OCI-LY7 (cell line): ENCODE measurements at regions not wholly inside any gene's neighbourhood (a gene's known extent, or its start where the extent isn't known, plus 50 kb on each side); places are given as distances from the start of the nearest gene placed in this dataset.

ENCODE experiments used
- BruUV-seq: library from RNA; stranded (reverse); fragments of 400-500 nt; replicated peaks from 2 replicates; lab custom pipeline; 2021; lab: Mats Ljungman, UMichigan
- CTCF ChIA-PET: fragments of 300-600 bp; sonication (Branson Sonifier 250); formaldehyde crosslinking; loops from one replicate; lab custom pipeline; 2022; ENCODE audit warnings: antibody characterized with exemption; ENCODE audit not compliant: unreplicated experiment; lab: Charles Lee
- POLR2A ChIA-PET: fragments of 300-600 bp; sonication (Branson Sonifier 250); formaldehyde crosslinking; loops from one replicate; lab custom pipeline; 2022; ENCODE audit warnings: antibody characterized with exemption; lab: Charles Lee
- DNase-seq: peaks from one replicate; pipeline ENCODE4 v3.0.0-alpha.2; 2015; ENCODE audit warnings: low spot score
- H2AFZ ChIP-seq: fragments of 200-600 bp; sonication (generic), shearing (Covaris generic); 2 replicates; pipeline ENCODE4 v1.6.1; 2014; ENCODE audit warnings: mild to moderate bottlenecking, antibody characterized with exemption, low read length, moderate library complexity
- H3K27ac ChIP-seq: fragments of 200-600 bp; sonication (generic); 2 replicates; pipeline ENCODE4 v1.5.1; 2014; ENCODE audit warnings: mixed run types, low read depth, mild to moderate bottlenecking, moderate library complexity, low read length, inconsistent platforms; ENCODE audit not compliant: poor library complexity, severe bottlenecking
- H3K36me3 ChIP-seq: fragments of 200-600 bp; sonication (generic); 2 replicates; pipeline ENCODE4 v1.6.1; 2014; ENCODE audit warnings: mild to moderate bottlenecking, antibody characterized with exemption, low read length, moderate library complexity, mixed read lengths; ENCODE audit not compliant: insufficient read depth
- H3K4me1 ChIP-seq: fragments of 200-600 bp; sonication (generic); 2 replicates; pipeline ENCODE4 v1.5.1; 2014; ENCODE audit warnings: mild to moderate bottlenecking, low read length; ENCODE audit not compliant: insufficient read depth, poor library complexity, severe bottlenecking
- H3K4me2 ChIP-seq: fragments of 200-600 bp; sonication (generic); 2 replicates; pipeline ENCODE4 v1.6.1; 2014; ENCODE audit warnings: mild to moderate bottlenecking, low read length
- H3K4me3 ChIP-seq: fragments of 200-600 bp; sonication (generic); 2 replicates; pipeline ENCODE4 v1.5.1; 2014; ENCODE audit warnings: mild to moderate bottlenecking, low read depth, low read length; ENCODE audit not compliant: poor library complexity, severe bottlenecking
- H3K79me2 ChIP-seq: fragments of 200-600 bp; sonication (generic); 2 replicates; pipeline ENCODE4 v1.6.1; 2016; ENCODE audit warnings: low read depth, mild to moderate bottlenecking, low read length, moderate library complexity, mixed read lengths; ENCODE audit not compliant: insufficient read depth
- H3K9me2 ChIP-seq: fragments of 200-600 bp; sonication (generic); 2 replicates; pipeline ENCODE4 v1.6.1; 2016; ENCODE audit warnings: mild to moderate bottlenecking, low read length, mixed read lengths; ENCODE audit not compliant: insufficient read depth
- H3K9me3 ChIP-seq: fragments of 200-600 bp; sonication (generic); 2 replicates; pipeline ENCODE4 v1.6.1; 2014; ENCODE audit warnings: mild to moderate bottlenecking, mixed run types, low read length, mixed read lengths
- H4K20me1 ChIP-seq: fragments of 200-600 bp; sonication (generic); 2 replicates; pipeline ENCODE4 v1.6.1; 2014; ENCODE audit warnings: mild to moderate bottlenecking, antibody characterized with exemption, low read length, moderate library complexity, mixed read lengths; ENCODE audit not compliant: insufficient read depth
- EZH2phosphoT487 ChIP-seq: fragments of 200-600 bp; sonication (generic); IDR thresholded peaks from 2 replicates; pipeline ENCODE4 v1.6.1; 2018; ENCODE audit warnings: low read depth, borderline replicate concordance, mild to moderate bottlenecking, mixed run types, antibody characterized with exemption, low read length, moderate library complexity, mixed read lengths
- intact Hi-C: fragments of 100-400 bp; cut with micrococcal nuclease; formaldehyde crosslinking; loops from one replicate; pipeline ENCODE4 v1.10.0; 2022; ENCODE audit not compliant: unreplicated experiment
- TF ChIP-seq, protein P1 (sequence below): fragments of 200-600 bp; sonication (generic); conservative IDR thresholded peaks from 2 replicates; pipeline ENCODE4 v1.5.1; 2014; ENCODE audit warnings: mild to moderate bottlenecking, antibody characterized with exemption, low read length, moderate library complexity, mixed read lengths

DNA sequence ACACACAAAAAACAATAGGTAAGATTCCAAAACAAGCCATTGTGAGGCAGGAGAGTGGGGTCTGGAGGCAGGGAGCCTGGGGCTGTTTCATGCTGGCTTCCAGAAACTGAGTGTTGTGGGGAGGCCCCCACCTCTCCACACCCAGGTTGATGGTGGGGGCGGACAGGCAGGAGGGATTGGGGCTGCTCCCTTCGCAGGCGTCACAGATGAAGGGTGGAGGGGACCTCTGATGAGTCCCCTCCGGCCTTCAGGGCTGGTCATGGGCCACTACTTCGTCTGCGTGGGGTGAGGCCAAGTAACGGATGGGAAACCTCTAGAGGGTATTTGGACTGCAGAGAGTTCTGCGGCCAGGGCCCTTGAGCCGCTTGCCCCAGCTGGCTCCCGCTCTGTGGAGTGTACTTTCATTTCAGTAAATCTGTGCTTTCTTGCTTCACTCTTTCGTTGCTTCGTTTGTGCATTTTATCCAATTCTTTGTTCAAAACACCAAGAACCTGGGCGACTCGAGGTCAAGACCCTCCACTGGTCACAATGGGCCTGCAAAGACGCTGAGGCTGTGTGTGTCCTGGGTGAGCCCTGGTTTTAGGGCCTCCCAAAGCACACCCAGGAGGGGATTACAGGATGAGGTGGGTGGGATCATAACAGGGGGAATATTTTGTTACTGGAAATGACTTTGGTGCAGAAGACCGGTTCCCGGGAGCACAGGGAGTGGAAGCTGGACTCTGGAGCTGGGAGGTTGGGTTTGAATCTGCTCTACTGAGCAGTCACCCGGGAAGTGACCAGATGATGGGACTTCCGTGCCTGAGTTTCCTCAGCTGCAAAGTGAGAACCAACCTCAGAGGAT lies 83.7 kb upstream of the ADRA2C start:
- Histone ChIP-seq H3K27ac (no peak overlapping the region), H3K4me2 (no peak overlapping the region), H4K20me1 (no peaks in the 10 kb centered on the region), H3K79me2 (no peaks in the 10 kb centered on the region), H3K9me3 (no peaks in the 10 kb centered on the region), H3K4me1 (peaks cover 26% of the 10 kb centered on the region), H3K9me2 (no peaks in the 10 kb centered on the region), H2AFZ (no peak overlapping the region), H3K36me3 (no peaks in the 10 kb centered on the region), H3K4me3 (no peak overlapping the region)
- TF ChIP-seq EZH2phosphoT487 = no peak
- TF ChIP-seq, protein P1, sequence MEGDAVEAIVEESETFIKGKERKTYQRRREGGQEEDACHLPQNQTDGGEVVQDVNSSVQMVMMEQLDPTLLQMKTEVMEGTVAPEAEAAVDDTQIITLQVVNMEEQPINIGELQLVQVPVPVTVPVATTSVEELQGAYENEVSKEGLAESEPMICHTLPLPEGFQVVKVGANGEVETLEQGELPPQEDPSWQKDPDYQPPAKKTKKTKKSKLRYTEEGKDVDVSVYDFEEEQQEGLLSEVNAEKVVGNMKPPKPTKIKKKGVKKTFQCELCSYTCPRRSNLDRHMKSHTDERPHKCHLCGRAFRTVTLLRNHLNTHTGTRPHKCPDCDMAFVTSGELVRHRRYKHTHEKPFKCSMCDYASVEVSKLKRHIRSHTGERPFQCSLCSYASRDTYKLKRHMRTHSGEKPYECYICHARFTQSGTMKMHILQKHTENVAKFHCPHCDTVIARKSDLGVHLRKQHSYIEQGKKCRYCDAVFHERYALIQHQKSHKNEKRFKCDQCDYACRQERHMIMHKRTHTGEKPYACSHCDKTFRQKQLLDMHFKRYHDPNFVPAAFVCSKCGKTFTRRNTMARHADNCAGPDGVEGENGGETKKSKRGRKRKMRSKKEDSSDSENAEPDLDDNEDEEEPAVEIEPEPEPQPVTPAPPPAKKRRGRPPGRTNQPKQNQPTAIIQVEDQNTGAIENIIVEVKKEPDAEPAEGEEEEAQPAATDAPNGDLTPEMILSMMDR = no peak
- ChIA-PET CTCF (no interaction called here), POLR2A (no interaction called here)
- DNase-seq = no peak
- BruUV-seq = no TSS peak
- intact Hi-C loops = no loop called here

DNA sequence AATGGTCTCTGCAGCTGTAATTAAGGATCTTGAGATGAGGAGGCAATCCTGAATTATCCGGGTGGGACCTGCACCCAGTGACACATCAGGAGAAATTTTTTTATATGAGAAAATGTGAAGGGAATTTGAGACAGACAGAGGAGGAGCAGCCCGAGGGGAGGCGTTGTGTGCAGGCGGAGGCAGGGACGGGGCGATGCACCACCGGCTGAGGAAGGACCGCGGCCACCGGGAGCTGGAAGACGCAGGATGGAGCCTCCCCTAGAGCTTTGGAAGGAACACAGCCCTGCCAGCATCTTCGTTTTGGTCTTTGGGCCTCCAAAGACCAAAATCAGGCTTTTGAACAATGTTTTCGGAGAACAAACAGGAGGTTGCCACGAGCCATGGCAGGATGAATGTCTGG lies 85.0 kb upstream of the ADRA2C start:
- H3K9me3 ChIP-seq = no peaks in the 10 kb centered on the region
- H3K79me2 ChIP-seq = no peaks in the 10 kb centered on the region
- TF ChIP-seq EZH2phosphoT487 = no peak
- TF ChIP-seq, protein P1 = no peak
- no TSS peak for BruUV-seq
- H3K4me2 ChIP-seq = no peak overlapping the region
- intact Hi-C loops = no loop called here
- no peaks in the 10 kb centered on the region for H3K9me2 ChIP-seq
- H3K4me3 ChIP-seq = no peak overlapping the region
- ChIA-PET CTCF (no interaction called here), POLR2A (no interaction called here)
- H3K4me1 ChIP-seq = peaks cover 39% of the 10 kb centered on the region
- no peak overlapping the region for H2AFZ ChIP-seq
- no peaks in the 10 kb centered on the region for H3K36me3 ChIP-seq
- H3K27ac ChIP-seq = no peak overlapping the region
- no peaks in the 10 kb centered on the region for H4K20me1 ChIP-seq
- DNase-seq = no peak

DNA sequence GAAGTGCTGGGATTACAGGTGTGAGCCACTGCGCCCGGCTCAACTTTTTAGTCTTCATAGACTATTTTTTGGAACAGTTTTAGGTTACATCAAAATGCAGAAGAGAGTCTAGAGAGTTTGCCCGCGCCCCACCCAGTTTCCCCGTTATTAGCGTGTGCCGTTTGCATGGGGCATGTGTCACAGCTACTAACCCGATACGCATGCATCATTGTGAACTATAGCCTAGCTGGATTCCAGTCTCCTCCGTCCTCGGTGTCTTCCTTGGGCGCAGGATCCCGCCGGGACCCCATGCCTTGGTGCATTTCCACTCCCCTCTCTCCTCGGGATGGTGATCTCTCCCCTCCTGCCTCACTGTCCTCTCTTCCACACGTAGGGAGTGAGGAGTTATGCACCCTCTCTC lies 85.5 kb upstream of the ADRA2C start:
- Histone ChIP-seq H3K36me3 (no peaks in the 10 kb centered on the region), H3K9me2 (no peaks in the 10 kb centered on the region), H4K20me1 (no peaks in the 10 kb centered on the region), H3K9me3 (no peaks in the 10 kb centered on the region), H3K4me2 (peak overlapping the region; percentile 59), H3K4me1 (peaks cover 40% of the 10 kb centered on the region), H3K79me2 (no peaks in the 10 kb centered on the region), H3K27ac (peak overlapping the region; percentile 95), H2AFZ (no peak overlapping the region), H3K4me3 (no peak overlapping the region)
- ChIA-PET POLR2A (no interaction called here), CTCF (no interaction called here)
- BruUV-seq = no TSS peak
- intact Hi-C loops = no loop called here
- TF ChIP-seq, protein P1 = no peak
- no peak for TF ChIP-seq EZH2phosphoT487
- no peak for DNase-seq
